Stimulated activated CD8-positive, alpha-beta memory T cell treated with anti-CD3 and anti-CD28 coated beads, Interleukin-7, amount 100 ng/mL, for 4 hours (primary cell): ENCODE measurements at regions not wholly inside any gene's neighbourhood (a gene's known extent, or its start where the extent isn't known, plus 50 kb on each side); places are given as distances from the start of the nearest gene placed in this dataset.
"Not testable (repeated sequence)": the region's sequence is repeated elsewhere in the genome, so short reads cannot be mapped to it uniquely, and the experiment has no call there.

Experiments used
- DNase-seq, 2 donors: peaks; one replicate each; pipeline ENCODE4 v3.0.0-alpha.2; 2020; ENCODE audit warnings: low read depth in 2 of 2

DNA sequence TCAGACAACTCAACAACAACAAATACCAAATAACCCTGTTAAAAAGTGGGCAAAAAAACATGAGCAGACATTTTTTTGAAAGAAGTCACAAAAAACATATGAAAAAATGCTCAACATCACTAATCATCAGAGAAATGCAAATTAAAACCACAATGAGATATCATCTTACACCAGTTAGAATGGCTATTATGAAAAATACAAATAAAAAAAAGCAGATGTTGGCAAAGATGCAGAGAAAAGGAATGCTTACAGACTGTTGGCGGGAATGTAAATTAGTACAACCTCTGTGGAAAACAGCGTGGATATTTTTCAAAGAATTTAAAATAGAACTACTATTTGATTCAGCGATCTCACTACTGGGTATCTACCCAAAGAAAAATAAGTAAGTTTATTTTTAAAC is 114.0 kb downstream of the SLC38A4 start:
- DNase-seq, result no peak

DNA sequence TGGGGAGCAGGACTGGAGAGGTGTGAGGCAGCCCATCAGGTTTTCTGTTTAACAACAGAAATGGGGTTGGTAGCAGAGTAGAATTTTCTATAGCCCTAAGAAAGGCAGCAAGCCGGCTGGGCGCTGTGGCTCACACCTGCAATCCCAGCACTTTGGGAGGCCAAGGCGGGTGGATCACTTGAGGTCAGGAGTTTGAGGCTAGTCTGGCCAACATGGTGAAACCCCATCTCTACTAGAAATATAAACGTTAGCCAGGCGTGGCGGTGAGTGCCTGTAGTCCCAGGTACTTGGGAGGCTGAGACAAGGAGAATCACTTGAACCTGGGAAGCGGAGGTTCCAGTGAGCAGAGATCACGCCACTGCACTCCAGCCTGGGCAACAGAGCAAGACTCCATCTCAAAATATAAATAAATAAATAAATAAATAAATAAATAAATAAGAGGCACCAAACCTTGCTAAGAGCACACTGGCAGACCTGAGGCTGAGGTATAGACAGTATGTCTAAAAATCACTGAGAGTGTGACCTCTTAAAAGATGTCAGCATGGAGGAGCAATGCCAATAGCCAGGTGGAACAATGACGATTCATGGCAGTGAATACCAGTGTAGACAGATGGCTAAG is 115.6 kb downstream of the SLC38A4 start:
- DNase-seq, result no peak

DNA sequence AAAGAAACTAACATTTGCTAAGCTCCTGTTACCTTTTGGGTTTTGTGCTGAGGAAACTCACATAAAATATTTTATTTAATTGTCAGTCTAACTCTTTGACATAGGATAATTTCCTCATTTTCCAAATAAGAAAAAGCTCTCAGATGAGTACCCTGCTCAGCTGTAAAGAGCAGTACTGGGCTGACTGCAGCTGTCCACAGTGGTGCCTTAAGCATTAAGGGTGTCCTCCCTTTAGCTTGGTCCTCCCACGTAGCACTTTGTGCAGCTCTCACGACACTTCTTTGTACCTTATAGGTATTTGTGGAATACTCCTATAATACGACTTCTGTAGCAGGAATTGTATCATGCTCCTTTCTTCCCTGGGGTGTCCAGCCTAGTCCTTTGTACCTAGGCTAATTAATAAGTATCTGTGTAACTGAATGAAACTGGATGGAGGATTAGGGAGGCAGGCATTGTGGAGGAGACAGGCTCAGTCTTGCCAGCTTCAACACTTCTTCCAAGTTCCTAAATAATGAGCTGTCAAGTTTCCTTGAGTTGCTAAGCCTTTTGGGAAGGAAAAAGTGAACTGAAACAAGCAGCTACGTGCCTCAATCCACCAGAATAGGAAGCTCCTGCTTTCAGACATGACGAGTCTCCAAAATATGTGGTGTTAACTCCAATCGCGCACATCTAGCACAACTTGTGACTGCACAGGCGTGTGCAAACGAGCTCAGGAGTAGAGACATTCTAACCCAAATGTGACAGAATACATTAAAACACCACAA is 123.0 kb downstream of the SLC38A4 start:
- no peak for DNase-seq

DNA sequence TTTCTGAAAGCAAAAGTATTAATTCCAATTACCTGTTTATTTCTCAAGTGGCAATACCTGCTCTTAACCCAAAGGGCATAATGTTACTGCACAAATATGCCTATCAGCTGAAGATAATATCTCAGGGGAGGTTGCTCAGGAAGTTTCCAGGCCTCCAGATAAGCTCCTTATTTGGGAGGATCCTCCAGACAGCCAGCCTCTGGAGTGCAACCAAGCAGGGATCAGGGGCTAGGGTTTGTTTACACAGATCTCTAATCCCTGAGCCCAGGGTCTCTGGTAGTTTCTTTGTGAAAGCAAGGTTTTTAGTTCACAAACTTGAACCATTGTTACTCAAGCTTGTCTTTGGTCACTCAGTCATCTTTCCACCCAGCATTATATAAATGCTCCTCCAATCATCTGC is 124.4 kb downstream of the SLC38A4 start:
- no peak for DNase-seq

DNA sequence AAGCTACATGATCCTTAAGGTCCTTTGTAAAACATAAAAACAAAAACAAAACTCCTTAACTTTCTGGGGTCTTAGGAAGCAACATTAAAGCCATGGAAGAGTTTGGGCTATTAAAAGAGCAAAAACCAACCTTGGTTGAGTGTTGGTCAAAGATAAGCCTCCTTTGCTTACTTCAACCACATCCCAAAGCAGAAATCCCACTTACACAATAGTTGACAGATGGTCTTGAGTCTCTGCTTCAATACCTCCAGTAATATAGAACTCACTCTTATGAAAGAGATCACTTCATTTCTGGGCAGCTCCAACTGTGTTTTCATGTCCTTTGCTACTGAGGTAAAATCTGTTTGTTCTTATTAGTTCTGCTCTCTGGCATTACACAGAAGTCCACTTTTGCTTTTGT is 125.8 kb downstream of the SLC38A4 start:
- DNase-seq, result no peak

DNA sequence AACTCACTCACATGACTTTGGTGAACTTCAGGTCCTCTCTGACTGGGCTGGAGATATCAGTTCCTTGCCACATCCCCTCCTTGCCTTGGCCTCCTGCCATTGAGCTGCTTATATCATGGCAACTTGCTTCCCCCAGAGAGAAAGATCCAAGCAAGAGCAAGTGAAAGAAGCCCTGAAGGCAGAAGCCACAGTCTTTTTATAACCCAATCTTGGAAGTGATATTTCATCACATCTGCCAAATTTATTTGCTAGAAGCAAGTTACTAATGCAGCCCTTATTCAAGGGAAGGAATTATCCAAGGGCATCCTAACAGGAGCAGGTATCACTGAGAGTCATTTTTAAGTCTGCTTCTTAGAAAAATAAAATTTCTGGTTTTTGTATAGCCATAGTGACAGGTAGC is 127.8 kb downstream of the SLC38A4 start:
- DNase-seq, result no peak

DNA sequence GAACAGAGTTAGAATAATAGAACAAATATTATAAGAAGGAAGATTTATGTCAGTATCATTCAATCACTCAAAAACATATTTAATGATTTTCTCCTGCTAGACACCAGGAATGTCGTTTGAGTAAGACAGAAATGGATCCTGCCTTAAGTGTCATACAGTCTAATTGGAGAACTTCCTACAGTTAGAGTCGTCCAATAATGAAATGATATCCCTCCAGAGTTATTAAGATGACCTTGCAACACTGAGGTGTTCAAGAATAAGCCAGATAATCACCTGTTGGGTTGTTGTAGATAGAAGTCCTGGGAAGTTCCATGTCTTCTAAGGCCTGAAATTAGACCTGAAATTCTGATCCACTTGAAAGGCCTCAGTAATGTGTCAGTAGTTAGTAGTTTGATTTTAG is 132.3 kb downstream of the SLC38A4 start:
- no peak for DNase-seq

DNA sequence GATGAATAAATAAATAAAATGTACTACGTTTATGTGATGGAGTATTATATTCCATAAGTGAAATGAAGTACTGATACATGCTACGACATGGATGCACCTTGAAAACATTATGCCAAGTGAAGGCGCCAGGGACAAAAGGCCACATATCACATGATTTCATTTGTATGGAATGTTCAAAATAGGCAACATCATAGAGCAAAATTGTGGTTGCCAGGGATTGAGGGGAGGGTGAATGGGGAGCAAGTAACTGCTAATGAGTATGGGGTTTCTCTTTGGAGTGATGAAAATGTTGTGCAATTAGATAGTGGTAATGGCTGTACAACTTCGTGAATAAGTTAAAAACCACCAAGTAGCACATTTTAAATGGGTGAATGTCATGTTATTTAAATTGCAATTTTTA is 132.8 kb downstream of the SLC38A4 start:
- DNase-seq, result no peak

DNA sequence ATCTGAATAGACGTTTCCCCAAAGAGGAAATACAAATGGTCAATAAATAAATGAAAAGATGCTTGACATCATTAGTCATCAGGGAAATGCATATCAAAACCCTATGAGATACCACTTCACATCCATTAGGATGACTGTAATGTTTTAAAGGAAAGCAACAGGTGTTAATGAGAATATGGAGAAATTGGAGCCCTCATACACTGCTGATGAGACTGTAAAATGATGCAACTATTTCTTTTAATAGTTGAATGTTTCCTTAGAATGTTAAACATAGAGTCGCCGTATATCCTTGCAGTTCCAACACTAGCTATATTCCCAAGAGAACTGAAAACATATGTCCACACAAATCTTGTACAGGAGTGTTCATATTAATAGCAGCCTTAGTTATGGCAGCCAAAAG is 133.2 kb downstream of the SLC38A4 start:
- no peak for DNase-seq

DNA sequence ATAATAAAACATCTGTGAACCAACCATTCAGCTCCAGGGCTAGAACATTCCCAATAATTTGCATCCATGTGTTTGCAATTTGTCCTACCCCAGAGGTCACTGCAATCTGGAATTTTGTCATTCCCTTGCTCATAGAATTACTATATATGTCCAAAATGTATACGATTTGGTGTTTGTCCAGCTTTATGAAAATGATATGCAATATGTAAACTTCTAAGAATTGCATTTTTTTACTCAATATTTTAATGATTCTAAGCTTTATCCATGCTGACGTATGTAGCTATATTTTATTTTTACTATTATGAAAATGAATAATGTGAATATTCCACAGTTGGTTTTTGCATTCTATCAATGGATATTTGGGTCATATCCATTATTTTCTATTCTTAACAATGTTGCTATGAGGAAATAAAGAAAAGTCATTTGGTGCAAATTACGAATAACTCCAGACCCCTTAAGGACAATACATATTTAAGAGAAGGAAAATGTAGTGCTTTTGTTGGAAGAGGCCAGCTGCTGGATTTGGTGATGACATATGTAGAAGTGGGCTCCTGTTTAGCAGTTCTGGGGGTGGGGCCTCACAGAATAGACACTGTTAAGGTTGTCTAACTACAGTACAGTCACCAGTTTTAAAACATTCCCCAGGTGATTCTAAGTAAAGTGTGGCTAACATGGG is 139.4 kb downstream of the SLC38A4 start:
- DNase-seq, result no peak

DNA sequence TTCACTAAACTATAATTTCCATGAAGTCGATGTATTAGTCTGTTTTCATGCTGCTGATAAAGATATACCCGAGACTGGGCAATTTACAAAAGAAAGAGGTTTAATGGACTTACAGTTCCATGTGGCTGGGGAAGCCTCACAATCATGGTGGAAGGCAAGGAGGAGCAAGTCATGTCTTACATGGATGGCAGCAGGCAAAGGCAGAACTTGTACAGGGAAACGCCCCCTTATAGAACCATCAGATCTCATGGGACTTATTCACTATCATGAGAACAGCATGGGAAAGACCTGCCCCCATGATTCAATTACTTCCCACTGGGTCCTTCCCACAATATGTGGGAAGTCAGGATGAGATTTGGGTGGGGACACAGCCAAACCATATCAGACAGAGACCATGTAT is 141.6 kb downstream of the SLC38A4 start:
- DNase-seq, result not testable (repeated sequence)

DNA sequence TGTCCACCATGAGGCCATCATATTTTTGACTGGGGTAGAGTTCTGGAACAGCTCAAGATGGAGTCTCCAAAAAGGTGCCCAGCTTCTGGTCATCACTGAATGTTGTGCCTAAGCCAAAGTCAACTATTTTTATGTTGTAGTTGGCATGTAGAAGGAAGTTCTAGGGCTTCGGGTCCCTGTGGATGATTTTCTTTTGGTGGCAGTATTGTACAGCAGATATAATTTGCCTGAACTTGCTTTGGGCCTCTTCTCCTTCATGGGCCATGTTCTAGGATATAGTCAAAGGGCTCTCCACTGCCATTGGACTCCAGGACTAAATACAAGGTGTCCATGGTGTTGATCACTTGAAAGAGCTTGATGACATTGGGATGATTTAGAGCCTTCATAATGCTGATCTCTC is 143.6 kb downstream of the SLC38A4 start:
- DNase-seq, result no peak

DNA sequence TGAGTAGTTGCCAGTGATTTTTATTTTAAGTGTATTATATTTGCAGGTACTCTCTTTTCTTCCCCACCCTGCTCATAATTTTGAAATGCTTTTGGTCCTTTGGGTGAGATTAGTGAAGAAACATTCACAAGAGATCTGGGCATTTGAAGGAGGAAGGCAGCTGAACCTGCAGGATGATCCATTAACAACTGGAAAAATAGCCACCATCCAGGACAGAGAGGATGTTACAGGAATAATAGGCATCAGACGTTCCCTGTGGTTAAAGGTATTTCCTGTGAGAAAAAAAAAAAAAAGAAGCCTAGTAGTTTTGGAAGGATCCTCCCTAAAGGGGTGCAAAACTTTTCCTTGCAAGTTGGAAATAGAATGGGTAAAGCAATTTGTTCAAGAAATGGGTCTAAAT is 145.3 kb downstream of the SLC38A4 start:
- DNase-seq, result no peak

DNA sequence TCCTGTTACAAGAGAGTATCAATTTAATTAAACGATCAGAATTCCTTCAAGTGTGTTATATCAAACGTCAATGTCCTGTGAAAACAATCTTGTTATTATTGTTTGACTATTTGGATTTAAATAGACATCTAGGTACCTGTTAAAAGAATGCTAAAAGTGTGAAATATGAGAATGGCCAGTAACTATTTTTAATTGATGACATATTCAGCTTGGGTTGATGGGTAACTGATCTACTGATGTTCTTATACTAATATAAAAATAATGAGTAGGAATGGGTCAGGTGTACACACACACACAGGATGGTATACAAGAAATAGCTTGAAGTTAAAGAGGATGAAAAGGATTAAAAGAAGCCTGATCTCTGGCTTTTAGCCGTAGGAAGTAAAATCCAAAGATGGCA is 146.0 kb downstream of the SLC38A4 start:
- no peak for DNase-seq

DNA sequence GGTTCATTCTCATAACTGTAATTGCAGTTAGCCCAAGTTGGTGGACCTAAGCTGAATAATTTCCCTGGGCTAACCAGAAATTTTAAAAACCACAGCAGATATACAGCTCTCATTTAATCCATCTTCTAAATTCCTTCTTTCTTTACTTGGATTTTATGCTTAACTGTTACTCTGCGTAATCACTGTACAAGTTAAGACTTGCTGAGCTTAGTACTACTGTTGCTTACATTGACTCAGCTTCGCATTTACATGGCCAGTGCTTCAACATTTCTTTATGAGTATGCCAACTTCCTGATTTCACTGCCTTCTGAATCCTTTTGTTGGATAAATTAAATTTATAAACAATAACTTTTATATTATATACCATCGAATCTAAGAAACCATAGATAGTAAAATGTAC is 147.4 kb downstream of the SLC38A4 start:
- no peak for DNase-seq

DNA sequence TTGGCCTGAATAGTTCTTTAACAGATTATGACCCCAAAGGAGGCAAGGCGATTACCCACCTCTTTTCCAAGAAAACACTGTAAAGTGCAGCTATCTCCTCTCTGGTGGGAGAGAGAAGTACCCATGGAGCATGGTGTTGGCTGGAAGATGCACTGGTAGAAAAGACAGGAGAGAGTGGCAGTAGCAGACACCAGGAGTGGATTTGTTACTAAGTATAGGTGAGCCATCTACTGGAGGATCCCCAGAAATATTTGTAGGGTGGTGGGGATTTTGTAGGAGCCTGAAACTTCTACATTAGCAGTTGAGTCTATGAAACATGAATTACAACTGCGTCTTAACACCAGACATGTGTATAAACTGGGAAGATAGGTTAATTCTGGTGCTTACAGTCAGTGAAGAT is 148.0 kb downstream of the SLC38A4 start:
- DNase-seq, result no peak

DNA sequence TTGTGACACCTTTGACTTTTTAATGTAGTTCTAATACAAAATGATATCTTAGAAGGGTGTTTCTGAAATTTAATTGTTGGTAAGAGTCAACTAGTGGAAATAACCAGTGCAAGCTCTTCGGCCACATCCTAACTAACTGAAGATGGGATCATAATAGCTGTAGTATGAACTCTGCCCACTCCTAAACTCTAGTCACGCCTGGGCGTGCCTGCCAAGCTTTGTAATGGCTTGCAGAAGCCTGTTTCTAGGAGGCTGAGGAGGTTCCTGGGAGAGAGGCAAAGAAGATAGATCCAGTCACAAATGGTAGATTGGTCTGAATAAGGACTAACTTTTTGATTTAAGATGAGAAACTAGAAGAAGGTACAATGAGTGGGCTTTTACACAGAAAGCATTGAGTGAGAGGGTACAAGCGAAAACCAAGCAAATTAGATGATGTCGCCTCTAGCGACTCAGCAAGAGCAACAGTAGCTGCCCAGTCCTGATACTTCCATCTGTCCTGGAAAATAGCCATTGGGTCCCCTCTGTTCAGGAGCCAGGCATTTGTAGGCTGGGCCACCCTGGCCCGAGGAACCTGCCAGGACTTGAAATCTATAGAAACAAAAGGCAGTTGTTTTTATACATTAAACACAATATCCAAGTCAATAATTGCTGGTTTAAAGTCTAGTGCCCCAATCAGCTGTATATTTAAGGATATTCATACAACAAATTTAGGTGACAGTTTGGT is 148.8 kb downstream of the SLC38A4 start:
- no peak for DNase-seq

DNA sequence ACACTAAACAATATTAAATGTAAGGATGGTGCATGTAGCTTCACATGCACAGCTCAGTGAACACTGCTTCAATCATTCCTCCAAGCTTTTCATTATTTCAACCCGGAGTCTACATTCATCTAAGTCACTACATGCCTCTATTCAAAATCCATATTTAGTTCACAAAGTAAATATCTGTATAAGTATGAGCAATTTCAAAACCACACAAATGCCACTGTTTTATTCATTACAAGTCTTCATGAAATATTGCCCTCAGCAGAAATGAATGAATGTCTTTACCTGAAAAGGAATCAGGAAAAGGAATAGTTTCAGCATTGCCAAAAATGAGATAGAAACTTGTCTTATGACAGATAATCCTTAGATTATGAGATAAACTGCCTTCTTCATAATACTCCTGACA is 149.4 kb downstream of the SLC38A4 start:
- no peak for DNase-seq

DNA sequence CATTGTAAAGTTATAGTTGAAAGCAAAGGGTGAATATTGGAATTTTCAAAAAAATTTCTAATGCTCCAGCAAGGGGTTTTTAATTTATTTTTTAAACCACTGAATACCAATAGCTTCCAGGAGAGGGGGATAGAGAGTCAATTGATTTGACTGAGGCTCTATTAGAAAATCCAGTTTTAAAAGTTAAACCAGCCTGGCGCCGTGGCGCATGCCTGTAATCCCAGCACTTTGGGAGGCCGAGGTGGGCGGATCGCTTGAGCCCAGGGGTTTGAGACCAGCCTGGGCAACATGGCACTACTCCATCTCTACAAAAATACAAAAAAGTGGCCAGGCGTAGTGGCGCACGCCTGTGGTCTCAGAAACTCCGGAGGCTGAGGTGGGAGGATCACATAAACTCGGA is 150.1 kb downstream of the SLC38A4 start:
- DNase-seq, result no peak

DNA sequence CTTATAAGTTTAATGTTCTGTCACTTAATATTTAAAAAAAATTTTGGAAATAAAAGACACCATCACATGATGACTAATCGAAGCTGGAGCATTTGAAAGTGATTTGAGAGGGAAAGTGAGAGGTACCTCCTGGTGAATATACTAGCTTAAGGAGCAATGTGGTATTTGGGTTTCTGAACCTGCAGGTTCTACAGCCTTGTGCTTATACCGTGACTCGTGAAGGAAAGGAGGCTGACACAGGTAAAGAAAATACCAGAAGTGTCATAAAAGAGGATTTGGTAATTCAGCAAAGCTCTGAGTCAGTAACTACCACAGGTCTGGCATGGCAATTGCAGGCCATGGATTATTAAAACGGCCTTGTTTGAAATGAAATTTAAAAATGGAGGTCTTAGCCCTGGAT is 151.0 kb downstream of the SLC38A4 start:
- DNase-seq, result no peak

DNA sequence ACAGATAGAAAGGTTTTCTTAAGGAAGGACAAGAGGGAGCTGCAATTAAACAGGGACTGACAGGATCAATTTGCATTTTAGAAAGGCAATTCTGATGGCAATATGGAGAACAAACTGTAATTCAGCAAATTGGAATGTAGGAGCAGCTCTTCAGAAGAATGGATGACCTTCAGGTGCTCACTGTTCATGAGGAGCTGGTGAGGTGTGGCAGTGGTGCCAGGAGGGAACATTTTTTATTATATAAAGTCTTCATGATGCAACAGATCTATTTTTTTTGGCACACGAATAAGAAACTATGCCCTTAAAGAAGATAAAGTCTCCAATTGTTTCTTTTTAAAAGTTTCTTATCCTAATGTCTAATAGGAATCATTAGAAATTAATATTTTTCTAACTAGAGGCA is 151.7 kb downstream of the SLC38A4 start:
- DNase-seq, result no peak

DNA sequence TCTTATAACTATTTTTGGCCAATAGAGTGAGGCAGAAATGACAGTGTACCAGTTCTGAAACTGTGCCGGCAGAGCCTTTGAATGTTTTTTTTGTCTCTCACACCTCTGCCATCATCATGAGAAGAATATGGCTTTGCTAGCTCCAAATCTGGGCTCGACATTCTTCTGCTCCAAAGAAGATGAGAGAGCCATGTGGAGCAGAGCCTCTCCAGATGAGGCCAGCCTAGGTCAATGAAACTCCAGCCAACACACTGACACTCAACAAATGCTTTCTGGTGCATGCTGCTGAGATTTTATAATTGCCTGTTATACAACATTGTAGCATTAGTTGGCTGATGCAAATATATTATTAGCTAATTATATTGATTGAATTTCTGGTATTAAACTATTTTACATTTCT is 154.7 kb downstream of the SLC38A4 start:
- no peak for DNase-seq

DNA sequence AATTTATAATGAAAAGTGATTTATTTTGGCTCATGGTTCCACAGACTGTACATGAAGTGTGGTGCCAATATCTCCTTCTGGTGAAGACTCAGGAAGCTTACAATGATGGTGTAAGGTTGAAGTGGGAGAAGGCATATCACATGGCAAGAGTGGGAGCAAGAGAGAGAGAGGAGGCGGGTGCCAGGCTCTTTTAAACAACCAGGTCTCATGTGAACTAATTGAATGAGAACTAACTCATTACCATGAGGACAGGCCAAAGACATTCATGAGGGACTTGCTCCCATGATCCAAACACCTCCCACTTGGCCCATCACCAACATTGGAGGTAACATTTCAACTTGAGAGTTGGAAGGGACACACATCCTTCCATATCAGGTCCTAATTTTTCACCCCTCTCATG is 155.2 kb downstream of the SLC38A4 start:
- DNase-seq, result no peak
